HG02943 (cell line): ENCODE measurements at regions not wholly inside any gene's neighbourhood (a gene's known extent, or its start where the extent isn't known, plus 50 kb on each side); places are given as distances from the start of the nearest gene placed in this dataset.

Experiments
- ATAC-seq: cut with Tn5 transposase; IDR thresholded peaks from one replicate; pipeline ENCODE4 v1.9.1; 2021; ENCODE audit warnings: mild to moderate bottlenecking, low read depth, moderate library complexity; ENCODE audit not compliant: unreplicated experiment

- ATAC-seq, result no peak
Measured at GRCh38 chr4:11194431-11194830, 234.3 kb downstream of the HS3ST1 start.

GRCh38 chr4:11189756-11190155 lies 238.9 kb downstream of the HS3ST1 start:
- ATAC-seq, result no peak

GRCh38 chr4:11183356-11183740 lies 245.3 kb downstream of the HS3ST1 start:
- ATAC-seq, result no peak

- ATAC-seq, result no peak
Measured at GRCh38 chr4:11182586-11183355, 245.9 kb downstream of the HS3ST1 start.

- ATAC-seq, result no peak
Measured at GRCh38 chr4:11182031-11182430, 246.7 kb downstream of the HS3ST1 start.

GRCh38 chr4:11179796-11180195 lies 248.9 kb downstream of the HS3ST1 start:
- ATAC-seq, result no peak

- no peak for ATAC-seq
Measured at GRCh38 chr4:11178433-11178832, 250.3 kb downstream of the HS3ST1 start.

- ATAC-seq, result no peak
Measured at GRCh38 chr4:11175374-11175773, 253.3 kb downstream of the HS3ST1 start.

- no peak for ATAC-seq
Measured at GRCh38 chr4:11166606-11167005, 262.1 kb downstream of the HS3ST1 start.

- no peak for ATAC-seq
Measured at GRCh38 chr4:11166034-11166433, 262.7 kb downstream of the HS3ST1 start.

- ATAC-seq, result no peak
Measured at GRCh38 chr4:11165052-11165451, 263.6 kb downstream of the HS3ST1 start.

- ATAC-seq, result no peak
Measured at GRCh38 chr4:11160288-11160687, 268.4 kb downstream of the HS3ST1 start.

- no peak for ATAC-seq
Measured at GRCh38 chr4:11158971-11159370, 269.7 kb downstream of the HS3ST1 start.

- ATAC-seq, result no peak
Measured at GRCh38 chr4:11155208-11155867, 273.4 kb downstream of the HS3ST1 start.

- no peak for ATAC-seq
Measured at GRCh38 chr4:11153171-11153750, 275.4 kb downstream of the HS3ST1 start.

GRCh38 chr4:11152684-11153083 lies 276.0 kb downstream of the HS3ST1 start:
- ATAC-seq, result no peak

- ATAC-seq, result no peak
Measured at GRCh38 chr4:11151500-11151899, 277.2 kb downstream of the HS3ST1 start.

GRCh38 chr4:11149612-11150259 lies 279.0 kb downstream of the HS3ST1 start:
- no peak for ATAC-seq

- ATAC-seq, result no peak
Measured at GRCh38 chr4:11139871-11140270, 288.8 kb downstream of the HS3ST1 start.

GRCh38 chr4:11138964-11139363 lies 289.7 kb downstream of the HS3ST1 start:
- ATAC-seq, result no peak

- no peak for ATAC-seq
Measured at GRCh38 chr4:11134705-11135104, 294.0 kb downstream of the HS3ST1 start.
